ENCODE measurements at regions not wholly inside any gene's neighbourhood (a gene's known extent, or its start where the extent isn't known, plus 50 kb on each side); places are given as distances from the start of the nearest gene placed in this dataset.

DNA sequence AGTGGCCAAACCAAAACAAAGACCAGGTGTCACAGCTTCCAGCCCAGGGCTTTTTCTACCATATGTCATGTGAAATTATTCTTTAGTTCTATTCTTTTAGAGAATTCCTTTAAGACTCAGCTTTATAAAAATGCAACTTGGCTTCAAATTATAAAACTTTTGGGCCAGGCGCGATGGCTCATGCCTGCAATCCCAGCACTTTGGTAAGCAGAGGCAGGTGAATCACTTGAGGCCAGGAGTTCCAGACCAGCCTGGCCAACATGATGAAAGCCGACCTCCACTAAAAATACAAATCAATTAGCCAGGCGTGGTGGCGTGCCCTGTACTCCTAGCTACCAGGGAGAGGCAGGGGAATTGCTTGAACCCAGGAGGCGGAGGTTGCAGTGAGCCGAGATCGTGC is 210.3 kb upstream of the ARG1 start (continued):
- TF ChIP-seq ASH2L (IDR thresholded peaks at IDR 0.05; ENCODE audit: low read length) (no peak), RFX5 (IDR thresholded peaks at IDR 0.05; ENCODE audit: borderline replicate concordance, low read depth, low read length) (no peak), SP2 (IDR thresholded peaks at IDR 0.05; ENCODE audit: low read length) (no peak), BACH1 (IDR thresholded peaks at IDR 0.05; ENCODE audit: low read length) (no peak)
